Astrocyte (in vitro differentiated cells and primary cell): ENCODE measurements at regions not wholly inside any gene's neighbourhood (a gene's known extent, or its start where the extent isn't known, plus 50 kb on each side); places are given as distances from the start of the nearest gene placed in this dataset.

Source experiments
- DNase-seq: peaks from one replicate; pipeline ENCODE4 v3.0.0-alpha.2; 2010; ENCODE audit warnings: low read depth
- FAIRE-seq: peaks from 2 replicates; lab custom pipeline; 2011; peaks lifted over from hg19 to GRCh38; lab: Jason Lieb, UNC
- H2AFZ ChIP-seq: 2 replicates; pipeline ENCODE4 v1.6.0; 2012; ENCODE audit warnings: low read depth, low read length, inconsistent platforms
- H3K27ac ChIP-seq: 2 replicates; pipeline ENCODE4 v1.5.1; 2011; ENCODE audit warnings: low read depth, low read length, inconsistent platforms
- H3K27me3 ChIP-seq: 2 replicates; pipeline ENCODE4 v1.6.0; 2011; ENCODE audit warnings: low read length, inconsistent platforms; ENCODE audit not compliant: insufficient read depth
- H3K36me3 ChIP-seq: 2 replicates; pipeline ENCODE4 v1.5.1; 2011; ENCODE audit warnings: low read length, inconsistent platforms; ENCODE audit not compliant: insufficient read depth
- H3K4me1 ChIP-seq: 2 replicates; pipeline ENCODE4 v1.5.1; 2011; ENCODE audit warnings: low read length, inconsistent platforms; ENCODE audit not compliant: insufficient read depth
- H3K4me2 ChIP-seq: 2 replicates; pipeline ENCODE4 v1.6.0; 2012; ENCODE audit warnings: low read length, inconsistent platforms
- H3K4me3 ChIP-seq: 2 replicates; pipeline ENCODE4 v1.5.1; 2011; ENCODE audit warnings: low read depth, mild to moderate bottlenecking, low read length, inconsistent platforms; ENCODE audit not compliant: insufficient read depth
- H3K79me2 ChIP-seq: 2 replicates; pipeline ENCODE4 v1.6.0; 2012; ENCODE audit warnings: mild to moderate bottlenecking, low read length, inconsistent platforms; ENCODE audit not compliant: insufficient read depth
- H3K9ac ChIP-seq: 2 replicates; pipeline ENCODE4 v1.6.0; 2012; ENCODE audit warnings: mild to moderate bottlenecking, low read length, inconsistent platforms
- H3K9me3 ChIP-seq: 2 replicates; pipeline ENCODE4 v1.5.1; 2012; ENCODE audit warnings: low read depth, mild to moderate bottlenecking, low read length, inconsistent platforms; ENCODE audit not compliant: insufficient read depth
- H4K20me1 ChIP-seq: 2 replicates; pipeline ENCODE4 v1.6.0; 2012; ENCODE audit warnings: low read length, inconsistent platforms; ENCODE audit not compliant: insufficient read depth
- H3K27ac Mint-ChIP-seq: one replicate; pipeline ENCODE4 v1.8.0; 2021; ENCODE audit warnings: mild to moderate bottlenecking, mixed read lengths; ENCODE audit not compliant: unreplicated experiment
- H3K27me3 Mint-ChIP-seq: one replicate; pipeline ENCODE4 v1.8.0; 2021; ENCODE audit warnings: low read depth, mixed read lengths; ENCODE audit not compliant: unreplicated experiment
- H3K36me3 Mint-ChIP-seq: one replicate; pipeline ENCODE4 v1.8.0; 2021; ENCODE audit warnings: low read depth, mixed read lengths; ENCODE audit not compliant: unreplicated experiment
- H3K4me1 Mint-ChIP-seq: one replicate; pipeline ENCODE4 v1.8.0; 2021; ENCODE audit warnings: low read depth, mixed read lengths; ENCODE audit not compliant: unreplicated experiment
- H3K4me3 Mint-ChIP-seq: one replicate; pipeline ENCODE4 v1.8.0; 2021; ENCODE audit warnings: mild to moderate bottlenecking, moderate library complexity, mixed read lengths; ENCODE audit not compliant: unreplicated experiment
- H3K9me3 Mint-ChIP-seq: one replicate; pipeline ENCODE4 v1.8.0; 2021; ENCODE audit warnings: mild to moderate bottlenecking, mixed read lengths; ENCODE audit not compliant: unreplicated experiment
- CTCF ChIP-seq: IDR thresholded peaks from 2 replicates; pipeline ENCODE4 v1.5.1; 2011; ENCODE audit warnings: low read depth, mild to moderate bottlenecking, inconsistent platforms, low read length, moderate library complexity; ENCODE audit not compliant: insufficient read depth
- EZH2 ChIP-seq: IDR thresholded peaks from 2 replicates; pipeline ENCODE4 v1.6.1; 2012; ENCODE audit warnings: mild to moderate bottlenecking, low read length, inconsistent platforms; ENCODE audit not compliant: insufficient read depth

- H3K9me3 Mint-ChIP-seq, result no peaks in the 10 kb centered on the region
- no peak overlapping the region for H3K27ac Mint-ChIP-seq
- H3K4me1 ChIP-seq, result no peaks in the 10 kb centered on the region
- H3K4me3 ChIP-seq, result no peak overlapping the region
- H3K9me3 ChIP-seq, result no peaks in the 10 kb centered on the region
- H3K27me3 Mint-ChIP-seq, result no peaks in the 10 kb centered on the region
- no peak for TF ChIP-seq CTCF
- TF ChIP-seq EZH2, result no peak
- H3K36me3 ChIP-seq, result no peaks in the 10 kb centered on the region
- no peak overlapping the region for H3K27ac ChIP-seq
- no peaks in the 10 kb centered on the region for H3K4me1 Mint-ChIP-seq
- H4K20me1 ChIP-seq, result no peaks in the 10 kb centered on the region
- no peaks in the 10 kb centered on the region for H3K79me2 ChIP-seq
- H3K36me3 Mint-ChIP-seq, result no peaks in the 10 kb centered on the region
- no peak for DNase-seq
- H3K4me3 Mint-ChIP-seq, result no peak overlapping the region
- H3K4me2 ChIP-seq, result no peak overlapping the region
- no peak overlapping the region for H2AFZ ChIP-seq
- peak; percentile 34 for FAIRE-seq
- H3K27me3 ChIP-seq, result no peaks in the 10 kb centered on the region
- no peak overlapping the region for H3K9ac ChIP-seq
These were observed 597.5 kb upstream of the HTR2C start for GRCh38 chrX:113986427-113986826.

GRCh38 chrX:113982766-113983165, 601.1 kb upstream of the HTR2C start:
- Histone ChIP-seq H3K36me3 (no peaks in the 10 kb centered on the region), H3K9ac (no peak overlapping the region), H3K27me3 (no peaks in the 10 kb centered on the region), H3K4me3 (no peak overlapping the region), H3K4me2 (no peak overlapping the region), H3K4me1 (no peaks in the 10 kb centered on the region), H3K79me2 (no peaks in the 10 kb centered on the region), H3K9me3 (no peaks in the 10 kb centered on the region), H3K27ac (no peak overlapping the region), H2AFZ (no peak overlapping the region), H4K20me1 (no peaks in the 10 kb centered on the region)
- H3K27ac Mint-ChIP-seq, result no peak overlapping the region
- no peak for DNase-seq
- no peaks in the 10 kb centered on the region for H3K4me1 Mint-ChIP-seq
- no peaks in the 10 kb centered on the region for H3K36me3 Mint-ChIP-seq
- peaks cover 4% of the 10 kb centered on the region for H3K9me3 Mint-ChIP-seq
- FAIRE-seq, result no peak
- TF ChIP-seq CTCF (no peak), EZH2 (no peak)
- H3K4me3 Mint-ChIP-seq, result no peak overlapping the region
- no peaks in the 10 kb centered on the region for H3K27me3 Mint-ChIP-seq

GRCh38 chrX:113980953-113981352, 602.9 kb upstream of the HTR2C start:
- Mint-ChIP-seq H3K4me1 (no peaks in the 10 kb centered on the region), H3K27ac (no peak overlapping the region), H3K4me3 (no peak overlapping the region), H3K36me3 (no peaks in the 10 kb centered on the region), H3K27me3 (no peaks in the 10 kb centered on the region), H3K9me3 (peaks cover 4% of the 10 kb centered on the region)
- no peaks in the 10 kb centered on the region for H4K20me1 ChIP-seq
- no peak overlapping the region for H3K4me3 ChIP-seq
- no peaks in the 10 kb centered on the region for H3K36me3 ChIP-seq
- no peaks in the 10 kb centered on the region for H3K4me1 ChIP-seq
- TF ChIP-seq CTCF (no peak), EZH2 (no peak)
- H3K79me2 ChIP-seq, result no peaks in the 10 kb centered on the region
- peak; percentile 55 for FAIRE-seq
- no peak overlapping the region for H2AFZ ChIP-seq
- no peaks in the 10 kb centered on the region for H3K27me3 ChIP-seq
- no peak overlapping the region for H3K27ac ChIP-seq
- no peak overlapping the region for H3K9ac ChIP-seq
- no peaks in the 10 kb centered on the region for H3K9me3 ChIP-seq
- no peak overlapping the region for H3K4me2 ChIP-seq
- DNase-seq, result no peak
